OCI-LY3 (cell line): ENCODE measurements at regions not wholly inside any gene's neighbourhood (a gene's known extent, or its start where the extent isn't known, plus 50 kb on each side); places are given as distances from the start of the nearest gene placed in this dataset.

Experiments
- EZH2phosphoT487 ChIP-seq: fragments of 200-600 bp; shearing (Covaris generic); IDR thresholded peaks from 2 replicates; pipeline ENCODE4 v1.6.1; 2018; ENCODE audit warnings: antibody characterized with exemption, mixed run types, low read depth
- TF ChIP-seq, protein P1 (sequence below): fragments of 200-600, 300-600 bp; sonication (generic); IDR thresholded peaks from 2 replicates; pipeline ENCODE4 v1.5.1; 2014; ENCODE audit warnings: antibody characterized with exemption, low read length, low read depth

DNA sequence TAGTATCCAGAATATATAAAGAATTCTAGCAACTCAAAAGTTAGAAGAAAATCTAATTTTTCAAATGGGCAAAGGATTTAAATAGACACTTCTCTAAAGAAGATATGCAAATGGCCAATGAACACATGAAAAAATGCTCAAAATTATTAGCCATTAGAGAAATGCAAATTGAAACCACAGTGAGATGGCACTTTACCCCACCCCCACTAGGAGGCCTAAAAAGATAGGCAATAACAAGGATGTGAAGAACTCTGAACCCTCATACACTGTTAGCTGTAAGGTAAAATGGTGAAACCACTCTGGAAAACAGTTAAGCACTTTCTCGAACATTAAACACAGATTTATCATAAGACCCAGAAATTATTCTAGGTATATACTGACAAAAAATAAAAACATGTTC, 71.4 kb upstream of the IRX6 start:
- TF ChIP-seq, protein P1, sequence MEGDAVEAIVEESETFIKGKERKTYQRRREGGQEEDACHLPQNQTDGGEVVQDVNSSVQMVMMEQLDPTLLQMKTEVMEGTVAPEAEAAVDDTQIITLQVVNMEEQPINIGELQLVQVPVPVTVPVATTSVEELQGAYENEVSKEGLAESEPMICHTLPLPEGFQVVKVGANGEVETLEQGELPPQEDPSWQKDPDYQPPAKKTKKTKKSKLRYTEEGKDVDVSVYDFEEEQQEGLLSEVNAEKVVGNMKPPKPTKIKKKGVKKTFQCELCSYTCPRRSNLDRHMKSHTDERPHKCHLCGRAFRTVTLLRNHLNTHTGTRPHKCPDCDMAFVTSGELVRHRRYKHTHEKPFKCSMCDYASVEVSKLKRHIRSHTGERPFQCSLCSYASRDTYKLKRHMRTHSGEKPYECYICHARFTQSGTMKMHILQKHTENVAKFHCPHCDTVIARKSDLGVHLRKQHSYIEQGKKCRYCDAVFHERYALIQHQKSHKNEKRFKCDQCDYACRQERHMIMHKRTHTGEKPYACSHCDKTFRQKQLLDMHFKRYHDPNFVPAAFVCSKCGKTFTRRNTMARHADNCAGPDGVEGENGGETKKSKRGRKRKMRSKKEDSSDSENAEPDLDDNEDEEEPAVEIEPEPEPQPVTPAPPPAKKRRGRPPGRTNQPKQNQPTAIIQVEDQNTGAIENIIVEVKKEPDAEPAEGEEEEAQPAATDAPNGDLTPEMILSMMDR = no peak
- no peak for TF ChIP-seq EZH2phosphoT487
